Transverse colon (tissue), 4 donors: ENCODE measurements at regions not wholly inside any gene's neighbourhood (a gene's known extent, or its start where the extent isn't known, plus 50 kb on each side); places are given as distances from the start of the nearest gene placed in this dataset.

Experiments used
- DNase-seq: peaks from one replicate; pipeline ENCODE4 v3.0.0-alpha.2; 2019
- H3K27ac ChIP-seq, 4 donors: fragments of 200-600 bp; sonication (generic); 2 replicates each; pipeline ENCODE4 v1.5.1; 2016 to 2018; ENCODE audit warnings: inconsistent platforms in 4 of 4
- H3K27me3 ChIP-seq: fragments of 200-600 bp; sonication (generic); 2 replicates; pipeline ENCODE4 v1.5.1; 2017; ENCODE audit warnings: inconsistent platforms
- H3K36me3 ChIP-seq, 4 donors: fragments of 200-600 bp; sonication (generic); 2 replicates each; pipeline ENCODE4 v1.5.1; 2017 to 2019; ENCODE audit warnings: inconsistent platforms in 4 of 4
- H3K4me1 ChIP-seq, 4 donors: fragments of 200-600 bp; sonication (generic); 2 replicates each; pipeline ENCODE4 v1.5.1; 2017 to 2020; ENCODE audit warnings: inconsistent platforms in 4 of 4
- H3K4me3 ChIP-seq, 4 donors: fragments of 200-600 bp; sonication (generic); 1 replicate in 1 of 4; 2 replicates in 3 of 4; pipeline versions ENCODE4 v1.5.1 to v1.6.1; 2017 to 2019; ENCODE audit warnings: inconsistent platforms in 4 of 4
- H3K9me3 ChIP-seq, 2 donors: fragments of 200-600 bp; sonication (generic); 2 replicates each; pipeline ENCODE4 v1.5.1; 2017 to 2019; ENCODE audit warnings: inconsistent platforms in 2 of 2
- EP300 ChIP-seq: sonication (generic); formaldehyde crosslinking; IDR thresholded peaks from one replicate; pipeline ENCODE4 v1.6.1; 2017; ENCODE audit warnings: antibody characterized with exemption, low read depth
- POLR2A ChIP-seq: fragments of 450-650 bp; IDR thresholded peaks from one replicate; pipeline ENCODE4 v1.6.1; 2016; ENCODE audit warnings: antibody characterized with exemption, mild to moderate bottlenecking, moderate library complexity
- POLR2AphosphoS5 ChIP-seq, 3 donors: sonication (generic); formaldehyde crosslinking; IDR thresholded peaks; one replicate each; pipeline ENCODE4 v1.6.1; 2016; ENCODE audit warnings: antibody characterized with exemption in 3 of 3
- WGBS, 2 donors: methylation state at CpG; one replicate each; pipeline ENCODE4 v1.1.5; 2018; ENCODE audit warnings: low coverage in 1 of 2; 5-methylcytosine and 5-hydroxymethylcytosine counted together
- in situ Hi-C, 4 donors: fragments of 200-750 bp; cut with MboI; loops; one replicate each; pipeline versions ENCODE4 v1.15.0 to v1.15.1; 2017; ENCODE audit warnings: low sequenced_read_pairs in 3 of 4, low pct_ligation_motif_present in 1 of 4, low pct_unique_long_range_greater_than_20kb in 1 of 4
- intact Hi-C: fragments of 100-400 bp; cut with DNase I; formaldehyde crosslinking; loops from one replicate; pipeline ENCODE4 v1.15.1; 2023; ENCODE audit warnings: low total_unique reads
- TF ChIP-seq, protein P1 (sequence below), 5 experiments: fragments of 200-600 bp in 3 of 5; fragments of 450-650 bp in 2 of 5; sonication (generic) in 3 of 5; IDR thresholded peaks; 1 replicate in 2 of 5; 2 replicates in 3 of 5; pipeline ENCODE4 v1.5.1; 2016 to 2017; ENCODE audit warnings: antibody characterized with exemption in 5 of 5, inconsistent platforms in 3 of 5, mild to moderate bottlenecking in 2 of 5, moderate library complexity in 1 of 5

GRCh38 chr7:155882596-155882995 lies 70.3 kb upstream of the SHH start:
- no peaks in the 10 kb centered on the region for H3K4me1 ChIP-seq
- intact Hi-C loops (no loop called here), in situ Hi-C loops (no loop called here)
- DNase-seq: no peak
- no peak overlapping the region for H3K27ac ChIP-seq
- no peaks in the 10 kb centered on the region for H3K27me3 ChIP-seq
- 79 to 84% methylated on average over 5 of the region's 5 CpGs for WGBS, 2 donors
- TF ChIP-seq EP300 (no peak), POLR2A (no peak), POLR2AphosphoS5 (IDR thresholded peaks at IDR 0.05) (no peak)
- TF ChIP-seq, protein P1, sequence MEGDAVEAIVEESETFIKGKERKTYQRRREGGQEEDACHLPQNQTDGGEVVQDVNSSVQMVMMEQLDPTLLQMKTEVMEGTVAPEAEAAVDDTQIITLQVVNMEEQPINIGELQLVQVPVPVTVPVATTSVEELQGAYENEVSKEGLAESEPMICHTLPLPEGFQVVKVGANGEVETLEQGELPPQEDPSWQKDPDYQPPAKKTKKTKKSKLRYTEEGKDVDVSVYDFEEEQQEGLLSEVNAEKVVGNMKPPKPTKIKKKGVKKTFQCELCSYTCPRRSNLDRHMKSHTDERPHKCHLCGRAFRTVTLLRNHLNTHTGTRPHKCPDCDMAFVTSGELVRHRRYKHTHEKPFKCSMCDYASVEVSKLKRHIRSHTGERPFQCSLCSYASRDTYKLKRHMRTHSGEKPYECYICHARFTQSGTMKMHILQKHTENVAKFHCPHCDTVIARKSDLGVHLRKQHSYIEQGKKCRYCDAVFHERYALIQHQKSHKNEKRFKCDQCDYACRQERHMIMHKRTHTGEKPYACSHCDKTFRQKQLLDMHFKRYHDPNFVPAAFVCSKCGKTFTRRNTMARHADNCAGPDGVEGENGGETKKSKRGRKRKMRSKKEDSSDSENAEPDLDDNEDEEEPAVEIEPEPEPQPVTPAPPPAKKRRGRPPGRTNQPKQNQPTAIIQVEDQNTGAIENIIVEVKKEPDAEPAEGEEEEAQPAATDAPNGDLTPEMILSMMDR (IDR thresholded peaks at IDR 0.05): no peak
- no peaks in the 10 kb centered on the region for H3K9me3 ChIP-seq
- H3K36me3 ChIP-seq: no peaks in the 10 kb centered on the region
- H3K4me3 ChIP-seq: no peak overlapping the region

DNA sequence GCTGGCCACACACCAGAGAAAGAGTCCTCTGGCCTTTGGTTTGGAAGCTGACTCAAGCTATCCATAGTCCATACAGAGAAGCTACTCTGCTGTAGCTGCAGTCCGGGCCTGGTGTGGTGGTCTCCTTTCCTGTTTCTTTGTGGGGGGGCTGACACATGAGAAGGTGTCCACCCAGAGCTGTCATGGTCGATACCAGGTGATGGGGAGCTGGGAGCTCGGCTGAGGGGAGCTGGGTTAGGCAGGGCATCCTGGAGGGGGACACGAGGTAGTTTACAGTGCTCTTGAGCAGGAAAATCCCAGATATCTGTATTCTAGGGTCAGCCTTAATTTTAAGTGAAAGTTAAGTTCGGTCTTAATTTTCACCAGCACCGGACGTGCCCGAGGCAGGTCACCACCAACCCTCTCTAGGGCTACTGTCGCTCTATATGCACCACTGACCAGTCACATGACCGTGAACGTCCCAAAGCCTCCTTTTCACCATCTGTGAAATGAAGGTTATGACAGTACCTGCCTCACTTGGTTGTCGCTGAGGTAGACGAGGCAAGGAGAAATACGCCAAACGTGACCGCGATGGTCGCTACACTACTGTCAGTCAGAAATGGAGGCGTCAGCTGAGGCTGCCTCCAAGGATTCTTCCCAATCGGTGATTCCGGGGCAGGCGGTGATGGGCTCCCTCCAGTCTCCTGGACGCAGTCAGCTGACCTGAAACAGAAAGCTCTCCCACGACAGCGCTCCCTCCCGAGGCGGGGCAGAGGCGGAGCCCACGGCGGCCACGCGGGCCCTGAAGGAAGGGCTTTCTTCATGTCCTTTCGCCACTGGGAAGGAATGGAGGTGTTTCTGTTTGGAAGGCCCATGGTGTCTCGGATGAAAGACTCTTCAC lies 69.4 kb upstream of the SHH start:
- in situ Hi-C loops (no loop called here), intact Hi-C loops (no loop called here)
- H3K4me1 ChIP-seq: no peaks in the 10 kb centered on the region
- no peaks in the 10 kb centered on the region for H3K9me3 ChIP-seq
- no peak overlapping the region for H3K27ac ChIP-seq
- no peaks in the 10 kb centered on the region for H3K27me3 ChIP-seq
- no peak overlapping the region for H3K4me3 ChIP-seq
- no peak for TF ChIP-seq POLR2A
- no peak for TF ChIP-seq POLR2AphosphoS5 (IDR thresholded peaks at IDR 0.05)
- no peak for TF ChIP-seq EP300
- TF ChIP-seq, protein P1 (IDR thresholded peaks at IDR 0.05): no peak
- H3K36me3 ChIP-seq: no peaks in the 10 kb centered on the region
- DNase-seq: no peak
- WGBS, 2 donors: 92 to 95% methylated on average over 24 to 34 of the region's 34 CpGs

- H3K36me3 ChIP-seq: no peaks in the 10 kb centered on the region
- no peak overlapping the region for H3K27ac ChIP-seq
- no peak overlapping the region for H3K4me3 ChIP-seq
- intact Hi-C loops (no loop called here), in situ Hi-C loops (no loop called here)
- H3K27me3 ChIP-seq: no peaks in the 10 kb centered on the region
- no peak for DNase-seq
- WGBS, 2 donors: 93 to 100% methylated on average over 1 to 7 of the region's 7 CpGs
- H3K9me3 ChIP-seq: no peaks in the 10 kb centered on the region
- H3K4me1 ChIP-seq: no peaks in the 10 kb centered on the region
- TF ChIP-seq POLR2A (no peak), EP300 (no peak), POLR2AphosphoS5 (IDR thresholded peaks at IDR 0.05) (no peak)
- TF ChIP-seq, protein P1 (IDR thresholded peaks at IDR 0.05): no peak
Observed at GRCh38 chr7:155880721-155881120, 68.5 kb upstream of the SHH start.

DNA sequence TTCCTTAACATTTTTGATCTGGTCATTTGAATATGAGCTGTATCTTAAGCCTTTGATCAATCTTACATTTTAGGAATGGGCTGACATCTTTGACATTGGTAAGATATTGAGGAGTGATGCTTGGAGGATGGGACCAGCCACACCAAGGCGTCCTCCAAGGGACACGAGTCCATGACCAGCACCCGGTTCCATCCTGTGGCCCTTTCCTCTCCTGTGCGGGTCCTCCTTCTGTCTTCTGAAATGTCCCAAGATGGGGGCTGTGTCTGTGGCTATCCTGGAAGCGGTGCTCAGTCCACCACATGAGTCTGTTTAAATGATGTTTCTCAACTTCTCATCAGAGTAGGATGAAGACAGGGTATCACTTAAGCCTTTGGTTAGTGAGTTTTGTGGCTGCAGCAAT lies 67.3 kb upstream of the SHH start:
- WGBS, 2 donors: 92% methylated on average over 5 of the region's 5 CpGs; no CpG with 5 or more reads in 1 of the 2 donors
- in situ Hi-C loops (no loop called here), intact Hi-C loops (no loop called here)
- H3K4me1 ChIP-seq: no peaks in the 10 kb centered on the region
- H3K27ac ChIP-seq: no peak overlapping the region
- no peak overlapping the region for H3K4me3 ChIP-seq
- H3K27me3 ChIP-seq: no peaks in the 10 kb centered on the region
- DNase-seq: no peak
- no peaks in the 10 kb centered on the region for H3K9me3 ChIP-seq
- H3K36me3 ChIP-seq: no peaks in the 10 kb centered on the region
- no peak for TF ChIP-seq POLR2AphosphoS5 (IDR thresholded peaks at IDR 0.05)
- TF ChIP-seq POLR2A: no peak
- TF ChIP-seq EP300: no peak
- TF ChIP-seq, protein P1 (IDR thresholded peaks at IDR 0.05): no peak
